Activated CD4-positive, alpha-beta T cell treated with anti-CD3 and anti-CD28 coated beads, Interleukin-2, Interleukin-6, amounts not matched to agents 100 ng/mL and 50 ng/mL, durations not matched to agents 16 hours and 8 hours (primary cell): ENCODE measurements at regions not wholly inside any gene's neighbourhood (a gene's known extent, or its start where the extent isn't known, plus 50 kb on each side); places are given as distances from the start of the nearest gene placed in this dataset.

Experiments used
- DNase-seq: peaks from one replicate; pipeline ENCODE4 v3.0.0-alpha.2; 2020

DNA sequence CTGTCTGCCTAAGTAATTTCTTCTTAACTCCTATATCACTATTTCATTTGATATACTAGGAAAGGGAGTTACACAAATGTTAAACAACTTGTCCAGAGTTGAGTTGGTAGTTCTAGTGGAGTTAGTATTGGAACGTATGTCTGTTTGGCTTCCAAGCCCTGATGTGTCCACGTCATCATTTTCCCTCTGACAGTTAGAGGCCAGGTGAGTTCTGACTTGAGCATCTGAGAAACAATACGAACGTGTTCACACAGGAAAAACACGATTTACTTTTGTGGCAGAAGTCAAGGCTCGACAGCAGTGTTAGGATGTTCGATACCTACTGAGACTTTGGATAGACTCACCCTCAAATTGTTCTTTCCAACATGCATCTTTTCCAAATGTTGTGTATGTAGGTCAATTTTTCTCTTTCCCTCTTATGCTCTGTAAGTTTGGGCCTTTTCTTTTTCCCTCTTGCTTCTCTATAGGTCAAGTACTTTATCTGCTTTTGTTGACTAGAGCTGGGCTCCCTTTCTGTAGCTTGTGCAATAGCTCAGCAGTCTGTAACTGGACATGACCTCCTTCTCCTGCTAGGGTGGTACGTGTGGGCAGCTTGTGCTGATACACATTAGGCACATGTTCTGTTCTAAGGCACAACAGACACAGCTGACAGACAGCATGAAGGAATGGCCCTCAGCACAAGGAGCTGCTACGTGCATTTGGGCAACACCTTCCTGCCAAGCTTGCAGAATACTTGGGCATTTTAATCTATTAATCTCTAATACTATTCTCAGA is 222.9 kb downstream of the PTEN start:
- no peak for DNase-seq

DNA sequence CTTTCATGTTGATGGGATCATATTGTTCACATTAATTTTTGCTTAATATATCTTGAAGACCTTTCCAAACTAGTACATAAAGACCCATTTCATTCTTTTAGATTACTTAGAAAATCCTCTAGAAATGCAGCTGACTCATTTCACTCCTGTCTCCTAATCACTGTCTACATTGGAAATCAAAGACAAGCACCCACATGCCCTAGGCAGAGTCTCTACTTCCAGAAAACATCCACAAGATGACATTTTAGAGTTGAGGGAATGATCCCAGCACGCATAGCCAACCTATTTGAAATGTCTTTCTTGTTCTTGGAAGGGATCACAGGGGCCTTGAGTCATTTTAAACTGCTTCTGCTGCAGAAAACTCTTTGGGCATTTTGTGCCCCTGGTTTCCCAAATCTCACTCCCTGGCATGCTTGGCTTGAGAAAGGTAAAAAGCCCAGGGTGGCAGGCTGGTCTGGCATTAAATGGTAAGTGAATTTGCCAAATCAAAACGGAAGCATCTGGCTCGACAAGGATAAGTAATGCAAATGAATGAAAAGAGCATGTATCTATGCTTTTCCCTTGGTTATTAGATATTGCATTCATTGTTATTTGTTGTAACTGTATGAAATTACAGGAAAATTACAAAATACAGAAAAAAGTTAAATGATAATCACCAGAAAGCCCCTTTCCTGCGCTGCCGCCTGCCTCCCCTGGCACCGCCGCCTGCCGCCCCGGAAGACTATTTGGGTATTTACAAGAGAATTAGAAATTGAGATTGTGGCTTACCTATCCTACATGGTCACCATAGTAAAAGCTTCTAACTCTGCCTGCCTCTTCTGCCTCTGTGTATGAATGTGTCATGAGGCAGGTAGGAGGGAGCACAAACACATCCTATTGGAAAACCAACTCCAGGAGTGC is 225.3 kb downstream of the PTEN start:
- no peak for DNase-seq

DNA sequence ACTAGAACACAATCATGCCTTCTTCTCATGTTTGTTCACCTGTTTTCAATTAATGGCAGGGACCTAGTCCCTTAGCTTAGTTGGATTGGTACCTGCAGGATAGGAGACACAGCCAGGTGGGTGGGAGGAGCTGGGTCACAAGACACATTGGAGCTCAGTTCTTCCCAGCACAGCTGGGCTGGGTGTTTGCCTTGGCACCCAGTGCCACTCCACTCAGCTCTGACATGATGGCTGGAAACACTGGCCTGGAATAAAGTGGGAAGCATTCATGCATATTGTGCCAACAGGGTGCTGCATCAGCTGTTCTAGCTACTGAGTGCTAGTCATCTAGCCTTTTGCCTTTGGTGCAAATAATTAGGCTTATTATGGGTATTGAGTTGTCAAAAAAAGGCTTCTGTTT is 226.1 kb downstream of the PTEN start:
- DNase-seq, result no peak

DNA sequence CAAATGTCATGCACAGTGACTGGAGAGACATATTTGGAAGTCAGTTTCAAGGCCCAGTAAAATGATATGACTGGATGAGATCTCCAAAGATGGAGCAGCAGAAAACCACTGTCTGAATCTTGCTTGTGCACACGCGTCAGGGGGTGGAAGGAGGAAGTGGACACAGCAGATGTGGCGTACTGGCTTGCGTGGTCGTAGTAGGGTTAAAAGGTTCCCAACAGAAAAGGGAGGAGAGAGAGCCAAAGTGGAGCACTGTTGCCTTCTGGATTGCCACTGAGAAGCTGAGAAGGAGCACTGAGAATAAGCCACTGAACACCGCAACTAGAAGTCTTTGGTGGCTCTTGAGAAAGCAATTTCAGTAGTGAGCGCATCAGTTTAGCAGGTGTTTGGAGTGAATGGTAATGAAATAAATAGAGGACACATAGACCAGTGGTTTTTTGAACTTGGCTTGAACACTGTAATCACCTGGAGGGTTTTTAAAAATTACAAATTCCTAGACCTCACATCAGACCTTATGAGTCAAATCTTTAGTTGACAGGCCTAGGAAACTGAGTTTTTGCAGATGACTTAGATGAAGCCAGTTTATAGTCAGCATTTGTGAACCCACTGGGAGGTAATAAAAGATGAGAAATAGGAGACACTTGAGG is 227.3 kb downstream of the PTEN start:
- DNase-seq, result peak; percentile 72

DNA sequence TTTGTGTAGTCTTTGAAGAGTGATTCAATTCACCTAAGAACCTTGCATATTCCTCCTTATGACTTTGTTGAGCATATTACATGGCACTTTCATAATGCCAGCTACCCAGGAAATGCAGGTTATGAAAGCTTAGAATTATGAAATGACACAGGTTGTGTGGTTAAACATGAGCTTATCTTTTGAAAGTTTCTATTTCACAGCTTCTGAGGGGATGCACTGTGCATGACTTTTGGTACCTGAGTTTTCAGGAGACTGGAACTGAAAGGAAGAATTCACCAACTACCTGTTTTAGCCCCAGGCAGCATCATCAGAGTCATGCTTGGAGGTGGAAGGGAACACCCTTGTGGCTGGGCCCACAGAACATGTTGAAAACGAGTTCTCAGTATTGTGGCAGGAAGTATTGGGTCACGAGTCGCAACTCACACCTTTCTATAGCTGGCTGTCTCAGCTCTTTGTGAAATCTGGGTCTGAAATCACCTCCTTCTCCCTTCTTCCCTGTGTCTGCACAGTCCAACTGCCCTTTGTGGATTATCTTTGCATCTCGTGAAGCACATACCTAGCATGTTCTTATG is 228.2 kb downstream of the PTEN start:
- peak; percentile 92 for DNase-seq

DNA sequence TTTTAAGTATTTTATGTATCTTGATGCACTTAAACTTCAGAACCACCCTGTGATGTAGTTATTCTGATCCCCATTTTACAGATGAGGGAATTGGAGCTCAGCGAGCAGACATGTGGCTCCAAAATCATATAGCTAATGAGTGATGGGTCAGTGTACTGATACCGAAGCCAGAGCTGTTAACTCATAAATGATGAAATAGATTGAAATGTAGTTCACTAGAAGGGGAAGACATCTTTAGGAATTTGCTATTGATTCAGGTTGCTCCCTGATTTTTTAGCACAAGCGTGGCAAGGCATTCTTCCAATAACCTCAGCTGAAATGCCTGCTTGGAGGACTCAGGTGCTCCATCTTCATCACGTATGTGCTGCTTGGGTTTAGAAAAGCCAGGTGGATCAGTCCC is 228.8 kb downstream of the PTEN start:
- no peak for DNase-seq

DNA sequence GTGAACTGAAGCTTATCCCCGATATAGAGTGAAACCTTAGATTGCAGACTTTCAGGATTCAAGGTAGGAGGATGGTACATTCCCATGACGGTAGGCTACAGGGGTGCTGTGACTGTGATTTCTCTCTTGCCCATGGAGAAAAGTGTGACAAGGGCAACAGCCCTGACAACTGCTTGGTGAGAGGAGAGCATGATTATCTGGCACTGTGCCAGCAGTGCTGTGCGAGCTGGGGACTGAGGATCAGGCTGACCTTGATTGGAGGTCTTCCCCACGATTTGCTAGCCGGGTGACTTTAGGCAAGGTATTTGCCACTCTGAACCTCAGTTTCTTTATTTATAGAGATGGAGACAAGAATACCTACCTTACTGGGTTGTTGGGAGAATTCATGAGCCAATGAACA is 229.5 kb downstream of the PTEN start:
- no peak for DNase-seq

DNA sequence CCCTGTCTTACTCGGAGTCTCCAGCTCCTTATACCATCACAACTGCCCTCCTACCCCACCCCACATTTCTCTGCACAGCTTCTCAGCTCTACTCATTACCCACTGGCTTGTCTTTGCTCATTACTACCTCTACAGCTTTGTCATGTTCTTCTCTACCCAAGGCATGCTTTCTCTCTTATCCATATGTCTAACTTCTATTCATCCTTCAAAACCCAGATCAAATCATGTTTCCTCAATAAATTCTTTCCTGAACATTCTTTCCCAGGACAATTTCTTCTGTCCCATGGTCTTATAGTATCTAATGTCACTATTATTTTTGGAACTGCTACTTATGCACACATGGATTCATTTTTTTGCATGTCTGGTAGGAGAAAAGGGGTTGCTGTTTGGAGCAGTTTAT is 231.4 kb downstream of the PTEN start:
- no peak for DNase-seq

DNA sequence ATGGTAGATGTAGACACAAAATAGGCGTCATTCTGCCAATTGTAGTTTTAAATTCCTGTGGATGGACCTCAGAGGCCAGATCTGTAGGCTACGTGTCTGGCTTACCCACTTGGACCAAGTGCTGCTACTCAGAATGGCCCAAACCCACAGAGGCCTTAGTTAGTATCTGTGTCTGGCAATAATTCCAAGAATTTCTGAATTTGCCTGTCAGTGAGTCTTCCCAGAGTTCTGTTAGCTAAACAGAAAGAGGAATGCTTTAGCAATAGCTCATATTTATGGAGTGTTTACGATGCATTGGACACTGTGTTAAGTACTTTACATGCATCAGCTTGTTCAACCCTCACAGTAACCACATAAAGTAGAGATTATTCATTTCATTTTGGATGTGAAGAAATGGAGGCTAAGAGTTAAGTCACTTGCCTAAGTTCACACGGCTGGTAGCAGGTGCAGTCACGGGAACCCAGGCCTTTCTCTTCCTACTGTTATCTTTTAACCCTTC is 231.8 kb downstream of the PTEN start:
- DNase-seq, result no peak

DNA sequence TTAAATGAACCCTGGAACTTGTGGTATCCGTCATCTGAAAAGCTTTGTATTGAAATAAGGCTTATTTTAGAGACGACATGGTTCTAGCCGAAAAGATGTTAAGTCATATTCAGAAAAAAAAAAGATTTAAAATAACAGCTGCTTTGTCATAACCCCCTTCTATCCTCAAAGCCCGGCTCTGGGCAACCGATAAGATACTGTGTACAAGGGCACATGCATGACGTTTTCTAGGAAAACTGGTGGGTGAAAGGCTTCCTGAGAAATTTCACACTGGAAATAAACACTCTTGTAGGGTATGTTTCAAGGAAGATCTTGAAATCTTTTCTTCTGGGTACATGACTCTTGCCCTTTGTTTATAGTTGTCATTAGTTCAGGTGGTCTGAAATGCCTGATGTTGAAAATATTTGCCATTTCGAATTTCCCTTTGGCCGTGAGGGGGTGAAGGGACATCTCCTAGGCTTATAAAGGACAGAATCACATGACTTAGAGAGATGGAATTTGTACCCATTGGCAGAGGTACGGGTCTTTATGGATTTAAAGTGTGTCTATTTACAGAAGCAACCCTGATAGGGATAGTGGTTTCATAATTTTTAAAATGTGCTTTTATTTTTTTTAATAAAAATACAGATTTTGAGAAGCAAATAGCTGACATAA is 232.5 kb downstream of the PTEN start:
- no peak for DNase-seq

DNA sequence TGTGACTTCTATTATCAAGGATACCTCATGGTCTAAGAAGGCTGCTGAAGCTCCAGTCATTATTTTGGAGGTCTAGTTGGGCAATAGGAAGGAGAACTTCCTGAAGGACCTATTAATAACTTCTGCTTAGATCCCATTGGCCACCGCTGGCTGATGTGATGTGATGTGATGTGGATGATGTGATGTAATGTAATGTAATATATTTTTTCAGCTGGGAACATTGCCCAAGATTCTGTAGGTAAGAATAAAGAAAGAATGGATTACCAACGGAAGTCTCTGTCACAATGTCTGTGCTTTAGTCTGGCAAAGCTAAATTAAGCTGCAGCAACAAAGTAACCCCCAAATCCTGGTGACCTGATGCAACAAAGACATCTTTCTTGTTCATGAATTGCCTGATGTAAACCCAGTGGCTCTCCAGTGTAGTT is 233.7 kb downstream of the PTEN start:
- DNase-seq, result no peak

DNA sequence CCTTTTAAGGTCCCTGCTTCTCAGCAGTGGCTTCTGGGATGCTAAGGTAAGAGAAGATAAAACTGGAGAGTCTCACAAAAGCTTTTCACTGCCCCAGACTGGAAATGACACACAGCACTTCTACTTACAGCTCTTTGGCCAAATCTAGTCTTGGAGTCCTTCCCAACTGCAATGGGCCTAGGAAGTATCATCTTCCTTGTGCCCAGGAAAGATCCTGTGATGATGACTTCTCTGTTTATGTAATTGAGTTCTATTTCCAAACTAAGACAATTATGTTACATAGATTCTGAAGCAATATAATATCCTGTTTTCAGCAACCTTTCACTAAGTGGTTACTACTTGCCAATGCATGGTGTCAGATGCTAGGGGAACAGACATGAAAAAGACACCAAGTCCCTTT is 234.1 kb downstream of the PTEN start:
- DNase-seq, result no peak

DNA sequence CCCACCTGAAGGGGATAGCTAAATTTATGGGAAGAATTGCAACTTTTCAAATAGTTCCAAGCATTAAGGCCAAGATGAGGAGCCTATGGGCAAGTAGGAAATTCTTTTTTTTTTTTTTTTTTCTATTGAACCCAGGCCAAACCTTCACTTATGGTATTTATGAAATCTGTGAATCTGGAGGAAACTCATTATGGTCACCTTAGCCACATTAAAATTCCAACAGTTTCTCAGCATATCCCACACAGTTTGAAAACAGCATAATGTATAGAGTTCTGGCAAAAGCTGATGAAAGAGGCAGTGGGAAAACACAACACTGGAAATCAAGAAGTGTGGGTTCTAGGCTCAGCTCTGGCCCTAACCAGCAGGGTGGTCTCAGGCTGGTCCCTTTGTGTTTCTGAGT is 236.9 kb downstream of the PTEN start:
- DNase-seq, result no peak

DNA sequence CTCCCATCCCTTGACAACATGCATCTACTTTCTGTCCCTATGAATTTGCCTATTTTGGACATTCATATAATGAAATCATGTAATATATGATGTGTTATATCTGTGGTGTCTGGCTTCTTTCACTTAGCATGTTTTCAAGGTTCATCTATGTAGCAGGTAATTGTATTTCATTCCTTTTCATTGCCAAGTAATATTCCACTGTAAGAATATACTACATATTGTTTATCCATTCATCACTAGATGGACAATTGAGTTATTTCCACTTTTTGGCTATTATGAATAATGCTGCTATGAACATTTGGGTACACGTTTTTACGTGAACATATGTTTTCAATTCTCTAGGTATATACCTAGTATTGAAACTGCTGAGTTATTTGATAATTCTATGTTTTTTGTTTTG is 238.2 kb downstream of the PTEN start:
- DNase-seq, result no peak

DNA sequence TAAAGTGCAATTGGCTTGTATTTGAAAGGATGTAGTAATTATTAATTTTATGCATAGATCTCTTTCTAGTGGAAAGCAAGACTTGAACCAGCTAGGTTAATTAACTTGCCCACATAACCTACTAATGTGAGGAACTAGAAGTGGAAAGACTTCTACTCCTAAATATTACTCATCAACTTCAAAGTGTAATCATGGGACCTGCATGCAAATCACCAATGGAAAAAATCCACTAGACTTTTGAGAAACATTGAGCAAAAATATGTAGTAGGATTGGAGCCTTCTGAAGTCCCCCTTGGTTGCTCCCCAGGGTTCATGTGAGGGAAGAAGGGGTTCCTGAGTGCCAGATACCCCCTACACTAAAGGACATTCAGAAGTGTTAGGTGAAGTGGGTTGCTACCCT is 240.2 kb downstream of the PTEN start:
- DNase-seq, result no peak

DNA sequence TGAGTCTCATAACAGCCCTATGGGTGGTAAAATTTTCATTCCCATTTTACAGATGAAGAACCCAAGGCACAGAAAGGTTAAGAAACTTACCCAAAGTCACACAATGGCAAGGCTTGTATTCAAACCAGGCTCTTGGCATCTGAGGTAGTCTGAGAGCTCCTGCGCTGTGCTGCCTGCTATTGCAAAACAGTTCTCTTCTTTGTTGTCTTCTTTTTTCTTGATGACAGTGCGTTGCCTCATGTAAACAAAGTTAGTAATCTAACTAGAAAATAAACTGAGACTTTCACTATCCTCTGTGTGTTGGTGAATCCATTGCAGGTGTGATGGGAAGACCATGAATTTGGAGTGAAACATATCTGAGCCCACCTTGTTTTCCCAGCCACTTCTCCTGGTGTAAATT is 240.8 kb downstream of the PTEN start:
- DNase-seq, result no peak

DNA sequence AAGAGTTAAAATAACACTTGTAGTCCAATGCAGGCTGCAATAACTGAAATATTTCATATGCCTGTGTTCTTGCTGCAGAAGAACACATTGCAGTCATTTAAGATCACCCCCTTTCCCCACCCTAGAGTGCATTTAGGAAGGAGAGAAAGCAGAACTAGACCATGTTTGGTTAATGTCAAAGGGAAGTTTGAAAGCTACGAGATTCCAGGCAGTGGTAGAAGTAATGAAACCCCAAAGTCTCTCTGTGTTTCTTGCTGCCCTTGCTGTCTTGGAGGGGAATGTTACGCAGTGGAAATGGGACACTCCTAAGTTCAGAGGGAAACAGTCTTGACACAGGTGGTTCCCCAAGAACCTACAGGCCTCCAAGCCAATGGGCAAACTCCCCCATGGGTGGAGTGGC is 242.9 kb downstream of the PTEN start:
- no peak for DNase-seq

DNA sequence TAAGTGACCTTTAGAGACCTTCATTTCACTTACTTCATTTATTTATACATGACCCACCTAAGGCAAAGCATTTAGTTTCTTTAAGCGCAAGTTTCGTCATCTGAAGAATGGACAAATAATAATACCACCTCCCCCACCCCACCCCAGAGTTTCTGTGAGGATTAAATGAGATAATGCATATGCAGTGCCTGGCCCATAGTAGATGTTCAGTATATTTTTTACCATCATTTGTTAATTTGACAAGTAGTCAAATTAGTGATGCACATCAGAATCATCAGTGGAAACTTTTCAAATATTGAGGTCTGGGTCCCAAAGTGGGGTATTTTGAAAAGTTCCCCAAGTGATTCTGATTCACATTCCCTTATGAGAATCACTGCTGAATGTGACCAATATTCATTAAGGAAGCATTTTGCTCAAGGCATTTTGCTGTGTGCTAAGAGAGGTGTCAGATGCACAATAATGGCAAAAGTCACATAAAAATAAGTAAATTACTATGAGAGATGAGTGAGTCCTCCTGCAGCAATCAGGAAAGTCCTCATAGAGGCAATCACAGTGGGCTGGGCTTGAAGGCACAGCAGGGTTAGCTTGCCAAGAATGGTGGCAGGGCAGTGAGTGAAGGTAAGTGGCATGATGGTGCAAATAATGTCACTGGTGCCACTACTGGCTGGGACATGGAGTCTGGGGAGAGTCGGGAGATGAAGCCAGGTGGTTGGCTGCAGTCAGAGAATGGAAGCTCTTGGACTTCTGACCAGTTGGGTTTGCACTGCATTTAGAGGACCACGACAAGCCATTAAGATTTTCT is 244.1 kb downstream of the PTEN start:
- DNase-seq, result no peak

DNA sequence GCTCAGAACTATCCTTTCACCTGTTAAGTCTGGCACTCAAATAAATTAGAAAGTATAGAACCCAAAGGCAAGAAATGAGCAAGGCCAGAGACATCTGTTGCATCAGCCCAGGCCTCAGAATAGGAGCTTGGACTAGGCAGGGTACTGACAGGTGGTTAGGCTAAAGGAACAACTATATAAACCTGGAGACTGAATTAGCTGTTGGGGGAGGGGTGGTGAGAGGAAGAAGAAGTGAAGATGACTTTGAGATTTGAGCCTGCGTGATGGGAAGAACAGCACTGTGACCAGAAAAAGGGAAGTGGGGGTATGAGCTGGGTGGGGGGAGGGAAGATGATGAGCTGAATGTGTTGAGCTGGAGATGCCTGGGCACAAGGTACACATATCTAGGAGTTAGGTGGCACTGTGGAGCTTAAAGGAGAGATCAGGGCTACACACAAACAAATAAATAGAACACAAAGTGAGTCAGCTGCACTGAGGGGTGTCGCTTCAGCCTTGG is 244.7 kb downstream of the PTEN start:
- no peak for DNase-seq

DNA sequence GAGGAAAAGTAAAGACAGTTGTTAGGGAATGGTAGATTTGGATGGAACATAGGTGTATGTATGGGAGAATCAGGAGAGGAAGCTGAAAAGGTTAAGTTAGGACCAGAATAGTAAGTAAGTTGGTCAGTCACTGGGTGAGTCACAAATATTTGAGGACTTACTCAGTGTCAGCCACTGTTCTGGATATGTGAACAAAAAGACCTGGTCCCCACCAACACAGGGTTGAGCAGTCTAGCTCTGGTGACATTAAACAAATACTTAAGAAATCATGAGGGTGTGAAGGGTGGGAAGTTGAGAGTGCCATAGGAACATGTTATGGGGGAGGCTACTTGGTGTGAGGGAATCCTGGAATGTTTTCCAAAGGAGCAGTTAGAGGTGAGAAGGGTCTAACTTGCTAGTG is 246.9 kb downstream of the PTEN start:
- DNase-seq, result no peak

DNA sequence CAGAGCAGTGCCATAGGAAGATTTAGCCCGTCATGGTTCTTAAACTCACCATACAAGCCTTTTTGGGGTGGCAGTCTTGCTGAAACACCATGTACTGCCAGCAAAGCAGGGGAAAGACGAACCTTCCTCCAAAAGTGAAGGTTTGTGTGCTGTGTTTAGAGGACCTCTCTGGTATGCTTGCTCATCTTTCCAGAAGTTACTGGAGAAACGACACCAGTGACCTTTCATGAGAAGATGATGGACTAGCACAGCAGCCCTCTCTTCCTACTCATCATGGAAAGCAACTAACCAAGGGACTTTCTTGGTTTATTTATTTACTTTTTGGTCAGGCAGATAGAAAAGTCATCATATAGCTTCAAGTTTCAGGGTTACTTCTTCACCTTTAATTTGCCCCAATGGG is 247.4 kb downstream of the PTEN start:
- DNase-seq, result no peak

DNA sequence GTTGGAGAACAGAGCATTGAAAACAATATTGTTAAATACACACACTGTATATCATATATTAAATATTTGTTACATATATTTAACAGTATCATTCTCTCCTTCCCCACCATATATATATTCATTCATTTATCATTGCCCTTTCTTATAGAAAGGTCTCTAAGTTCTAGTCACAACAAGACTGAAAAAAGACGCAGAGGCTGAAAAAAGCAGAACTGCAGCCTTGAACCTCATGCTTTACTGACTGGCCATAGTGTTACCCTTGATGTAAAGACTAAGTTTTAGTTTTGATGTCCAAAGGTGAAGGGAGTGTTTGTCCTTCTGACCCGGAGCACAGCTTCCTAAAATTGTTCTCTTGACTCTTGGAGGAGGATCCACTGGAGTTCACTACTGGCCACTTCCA is 247.9 kb downstream of the PTEN start:
- no peak for DNase-seq
